A673 (cell line): ENCODE measurements at regions not wholly inside any gene's neighbourhood (a gene's known extent, or its start where the extent isn't known, plus 50 kb on each side); places are given as distances from the start of the nearest gene placed in this dataset.
"Not testable (repeated sequence)": the region's sequence is repeated elsewhere in the genome, so short reads cannot be mapped to it uniquely, and the experiment has no call there.

ENCODE experiments used
- BruUV-seq: library from RNA; stranded (reverse); fragments of 400-500 nt; replicated peaks from 2 replicates; lab custom pipeline; 2021; lab: Mats Ljungman, UMichigan
- CTCF ChIA-PET: fragments of 300-600 bp; sonication (Branson Sonifier 250); formaldehyde crosslinking; loops from one replicate; lab custom pipeline; 2022; ENCODE audit warnings: antibody characterized with exemption; lab: Charles Lee
- POLR2A ChIA-PET: fragments of 300-600 bp; sonication (Branson Sonifier 250); formaldehyde crosslinking; loops from one replicate; lab custom pipeline; 2022; ENCODE audit warnings: antibody characterized with exemption; ENCODE audit not compliant: low non-redundant PET; lab: Charles Lee
- DNase-seq: peaks from one replicate; pipeline ENCODE4 v3.0.0-alpha.2; 2015; ENCODE audit warnings: low spot score
- H3K27ac ChIP-seq: fragments of 200-600 bp; sonication (generic); 2 replicates; pipeline ENCODE4 v1.5.1; 2016; ENCODE audit warnings: mixed run types, low read depth, mild to moderate bottlenecking, mixed read lengths, antibody characterized with exemption, low read length; ENCODE audit not compliant: poor library complexity, severe bottlenecking
- H3K27me3 ChIP-seq: fragments of 200-600 bp; sonication (generic); replicated peaks from 2 replicates; pipeline ENCODE4 v1.6.1; 2017; ENCODE audit warnings: mixed run types, low read depth, mild to moderate bottlenecking, mixed read lengths, antibody characterized with exemption, low read length; ENCODE audit not compliant: insufficient read depth, poor library complexity
- H3K36me3 ChIP-seq: fragments of 200-600 bp; sonication (generic); 2 replicates; pipeline ENCODE4 v1.6.1; 2016; ENCODE audit warnings: mixed run types, mild to moderate bottlenecking, mixed read lengths, antibody characterized with exemption, low read length; ENCODE audit not compliant: insufficient read depth, poor library complexity, severe bottlenecking
- H3K4me1 ChIP-seq: fragments of 200-600 bp; sonication (generic); 2 replicates; pipeline ENCODE4 v1.6.1; 2017; ENCODE audit warnings: mixed run types, mild to moderate bottlenecking, mixed read lengths, antibody characterized with exemption, low read length; ENCODE audit not compliant: insufficient read depth, poor library complexity, severe bottlenecking
- H3K4me3 ChIP-seq: fragments of 200-600 bp; sonication (generic); 2 replicates; pipeline ENCODE4 v1.5.1; 2016; ENCODE audit warnings: low read depth, mixed run types, mild to moderate bottlenecking, mixed read lengths, low read length; ENCODE audit not compliant: poor library complexity, severe bottlenecking
- H3K9me3 ChIP-seq: fragments of 200-600 bp; sonication (generic); 2 replicates; pipeline ENCODE4 v1.6.1; 2016; ENCODE audit warnings: mixed run types, low read depth, mild to moderate bottlenecking, mixed read lengths, antibody characterized with exemption, low read length; ENCODE audit not compliant: poor library complexity, severe bottlenecking
- EZH2 ChIP-seq: fragments of 200-600 bp; sonication (generic); IDR thresholded peaks from 2 replicates; pipeline ENCODE4 v1.6.1; 2017; ENCODE audit warnings: borderline replicate concordance, low read depth, mild to moderate bottlenecking, mixed read lengths, antibody characterized with exemption, low read length; ENCODE audit not compliant: poor library complexity, severe bottlenecking
- intact Hi-C: fragments of 100-400 bp; cut with micrococcal nuclease; formaldehyde crosslinking; loops from one replicate; pipeline ENCODE4 v1.10.0; 2022; ENCODE audit not compliant: unreplicated experiment
- TF ChIP-seq, protein P1 (sequence below): fragments of 300-800, 200-600 bp; sonication (generic); conservative IDR thresholded peaks from 2 replicates; pipeline ENCODE4 v1.5.1; 2017; ENCODE audit warnings: low read depth, mild to moderate bottlenecking, antibody characterized with exemption, low read length, moderate library complexity, mixed read lengths

DNA sequence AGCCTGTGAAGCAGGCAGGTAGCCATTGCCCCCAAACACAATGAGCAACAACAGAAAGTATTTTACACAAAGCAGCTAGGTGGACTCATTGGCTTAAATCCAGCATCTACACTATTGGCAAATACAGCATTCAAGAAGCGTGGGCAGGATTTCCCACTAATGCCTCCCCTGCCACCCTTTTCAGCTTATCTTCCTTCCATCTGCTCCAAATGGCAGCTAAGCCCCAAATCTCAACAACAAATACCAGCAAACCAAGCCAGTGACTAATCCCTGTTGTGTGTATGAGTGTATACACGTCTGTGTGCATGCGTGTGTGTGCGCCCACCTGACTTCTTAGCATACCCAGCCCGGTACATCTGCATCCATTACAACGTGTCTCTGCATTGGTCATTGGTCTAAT lies 151.2 kb upstream of the WWC1 start:
- DNase-seq = no peak
- Histone ChIP-seq H3K27ac (no peak overlapping the region), H3K27me3 (no peaks in the 10 kb centered on the region), H3K36me3 (peaks cover 5% of the 10 kb centered on the region), H3K4me3 (no peak overlapping the region), H3K9me3 (no peaks in the 10 kb centered on the region), H3K4me1 (peaks cover 17% of the 10 kb centered on the region)
- BruUV-seq = no TSS peak
- ChIA-PET POLR2A (no interaction called here), CTCF (no interaction called here)
- TF ChIP-seq EZH2 = no peak
- TF ChIP-seq, protein P1, sequence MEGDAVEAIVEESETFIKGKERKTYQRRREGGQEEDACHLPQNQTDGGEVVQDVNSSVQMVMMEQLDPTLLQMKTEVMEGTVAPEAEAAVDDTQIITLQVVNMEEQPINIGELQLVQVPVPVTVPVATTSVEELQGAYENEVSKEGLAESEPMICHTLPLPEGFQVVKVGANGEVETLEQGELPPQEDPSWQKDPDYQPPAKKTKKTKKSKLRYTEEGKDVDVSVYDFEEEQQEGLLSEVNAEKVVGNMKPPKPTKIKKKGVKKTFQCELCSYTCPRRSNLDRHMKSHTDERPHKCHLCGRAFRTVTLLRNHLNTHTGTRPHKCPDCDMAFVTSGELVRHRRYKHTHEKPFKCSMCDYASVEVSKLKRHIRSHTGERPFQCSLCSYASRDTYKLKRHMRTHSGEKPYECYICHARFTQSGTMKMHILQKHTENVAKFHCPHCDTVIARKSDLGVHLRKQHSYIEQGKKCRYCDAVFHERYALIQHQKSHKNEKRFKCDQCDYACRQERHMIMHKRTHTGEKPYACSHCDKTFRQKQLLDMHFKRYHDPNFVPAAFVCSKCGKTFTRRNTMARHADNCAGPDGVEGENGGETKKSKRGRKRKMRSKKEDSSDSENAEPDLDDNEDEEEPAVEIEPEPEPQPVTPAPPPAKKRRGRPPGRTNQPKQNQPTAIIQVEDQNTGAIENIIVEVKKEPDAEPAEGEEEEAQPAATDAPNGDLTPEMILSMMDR = no peak
- intact Hi-C loops = no loop called here

DNA sequence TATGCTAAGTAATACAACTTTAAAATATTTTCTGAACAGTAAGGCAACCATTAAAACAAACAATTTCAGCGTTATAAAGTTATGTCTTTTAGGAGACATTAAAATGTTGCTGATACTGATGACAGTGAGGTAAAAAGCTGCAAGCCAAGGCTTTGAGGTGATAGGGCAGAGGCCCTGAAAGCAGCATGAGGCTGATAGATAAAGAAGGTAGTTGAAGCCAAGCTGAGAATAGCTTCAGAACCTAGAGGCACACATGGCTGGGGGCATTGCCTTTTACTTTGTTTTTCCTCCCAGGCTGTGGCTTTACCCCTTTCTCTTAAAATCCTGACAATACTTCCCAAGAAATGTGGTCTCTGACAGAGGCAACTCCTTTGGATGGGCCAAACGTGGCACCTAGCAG lies 149.0 kb upstream of the WWC1 start:
- no TSS peak for BruUV-seq
- CTCF ChIA-PET = no interaction called here
- TF ChIP-seq, protein P1 = no peak
- no peak for TF ChIP-seq EZH2
- no peaks in the 10 kb centered on the region for H3K9me3 ChIP-seq
- H3K4me1 ChIP-seq = peaks cover 11% of the 10 kb centered on the region
- H3K27ac ChIP-seq = no peak overlapping the region
- no peak overlapping the region for H3K4me3 ChIP-seq
- peaks cover 5% of the 10 kb centered on the region for H3K36me3 ChIP-seq
- intact Hi-C loops = no loop called here
- H3K27me3 ChIP-seq = no peaks in the 10 kb centered on the region
- POLR2A ChIA-PET = no interaction called here
- no peak for DNase-seq

DNA sequence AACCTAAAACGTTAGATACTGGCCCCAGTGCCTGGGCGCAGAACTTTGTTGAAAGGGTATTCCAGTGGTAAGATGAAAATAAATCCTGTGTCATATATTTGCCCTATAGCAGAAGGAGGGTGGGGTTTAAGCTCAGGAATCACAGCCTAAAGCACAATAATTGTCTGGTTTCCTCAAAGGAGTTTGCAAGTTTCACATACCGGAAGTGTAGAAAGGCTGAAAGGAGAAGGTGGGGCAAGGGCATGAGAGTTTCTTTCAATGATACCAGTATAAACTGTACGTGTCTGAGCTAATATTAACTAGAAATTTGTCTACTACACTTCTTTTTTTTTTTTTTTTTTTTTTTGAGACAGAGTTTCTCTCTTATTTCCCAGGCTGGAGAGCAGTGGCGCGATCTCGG lies 147.9 kb upstream of the WWC1 start:
- H3K4me3 ChIP-seq, H3K36me3 ChIP-seq, H3K27ac ChIP-seq, H3K27me3 ChIP-seq, H3K4me1 ChIP-seq, POLR2A ChIA-PET, intact Hi-C loops, H3K9me3 ChIP-seq, CTCF ChIA-PET, DNase-seq, BruUV-seq: not testable (repeated sequence)

GRCh38 chr5:168147106-168147505 lies 144.3 kb upstream of the WWC1 start:
- no peaks in the 10 kb centered on the region for H3K4me1 ChIP-seq
- H3K27ac ChIP-seq = no peak overlapping the region
- BruUV-seq = no TSS peak
- intact Hi-C loops = no loop called here
- H3K4me3 ChIP-seq = no peak overlapping the region
- DNase-seq = no peak
- H3K36me3 ChIP-seq = no peaks in the 10 kb centered on the region
- no peaks in the 10 kb centered on the region for H3K9me3 ChIP-seq
- POLR2A ChIA-PET = no interaction called here
- no peaks in the 10 kb centered on the region for H3K27me3 ChIP-seq
- CTCF ChIA-PET = no interaction called here
- TF ChIP-seq, protein P1 = no peak
- no peak for TF ChIP-seq EZH2
